GM21381 (cell line): ENCODE measurements at regions not wholly inside any gene's neighbourhood (a gene's known extent, or its start where the extent isn't known, plus 50 kb on each side); places are given as distances from the start of the nearest gene placed in this dataset.

Experiments
- ATAC-seq: cut with Tn5 transposase; IDR thresholded peaks from one replicate; pipeline ENCODE4 v1.9.1; 2021; ENCODE audit warnings: mild to moderate bottlenecking, moderate library complexity; ENCODE audit not compliant: unreplicated experiment

DNA sequence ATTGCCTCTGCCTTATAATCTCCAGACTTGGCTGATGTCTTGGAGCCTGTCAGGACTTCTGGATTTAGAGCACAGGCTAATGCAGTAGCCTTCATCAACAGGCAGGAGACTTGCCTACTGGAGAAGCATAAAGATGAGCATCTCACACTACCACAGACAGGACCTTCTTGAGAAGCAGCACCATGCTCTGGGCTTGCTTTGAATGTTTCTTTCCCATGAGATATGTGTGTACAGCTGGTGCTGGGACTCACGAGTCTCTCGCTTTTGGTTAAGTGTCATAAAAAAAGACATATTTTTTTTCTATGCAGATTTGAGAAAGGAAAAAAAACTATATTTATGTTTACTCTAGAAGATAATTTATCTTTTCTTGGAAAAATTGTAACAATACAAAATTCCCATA lies 671.3 kb downstream of the MRPL39 start:
- ATAC-seq, result no peak

DNA sequence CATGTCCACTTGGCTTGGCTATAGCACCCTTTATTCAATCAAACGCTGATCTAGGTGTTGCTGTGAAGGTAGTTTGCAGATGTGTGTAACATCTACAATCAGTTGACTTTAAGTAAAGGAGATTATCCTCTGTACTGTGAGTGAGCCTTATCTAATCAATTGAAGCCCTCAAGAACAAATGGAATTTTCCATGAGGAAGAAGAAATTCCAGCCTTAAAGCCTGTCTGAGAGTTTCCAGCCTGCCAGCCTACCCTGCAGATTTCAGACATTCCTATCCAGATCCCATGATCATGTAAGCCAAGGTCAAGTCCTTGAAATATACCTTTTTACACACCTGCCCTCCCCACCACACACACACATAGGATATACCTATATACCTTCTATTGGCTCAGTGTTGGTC lies 696.7 kb downstream of the MRPL39 start:
- no peak for ATAC-seq

DNA sequence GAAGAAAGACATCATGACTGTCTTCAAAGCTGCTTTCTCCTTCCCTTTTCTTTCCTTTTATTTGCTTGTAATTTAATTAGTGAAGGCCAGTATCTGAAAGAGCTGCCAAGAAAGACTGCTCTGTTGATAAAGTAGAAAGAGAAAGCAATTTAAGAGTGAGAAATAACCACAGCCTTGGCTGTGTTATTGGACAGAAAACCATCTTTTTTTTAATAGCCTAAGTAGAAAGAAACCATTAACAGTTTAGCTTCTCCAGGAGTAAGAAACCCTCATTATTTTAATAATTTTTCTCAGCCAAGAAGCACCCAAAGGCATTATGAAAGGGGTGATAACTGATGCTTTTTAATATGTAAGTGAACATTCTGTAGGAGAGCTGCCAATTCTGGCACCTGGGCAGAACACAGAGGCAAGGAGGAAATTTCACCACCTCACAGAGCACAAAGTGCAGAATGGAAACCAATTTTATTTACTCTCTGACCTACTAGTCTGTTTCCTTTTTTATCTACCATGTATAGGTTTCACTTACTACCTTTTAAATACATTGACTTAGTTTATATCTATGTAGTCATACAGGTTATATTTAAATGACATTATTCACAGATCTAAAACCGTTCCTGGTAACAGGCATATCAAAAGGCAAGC lies 703.2 kb downstream of the MRPL39 start:
- ATAC-seq, result peak; percentile 74

DNA sequence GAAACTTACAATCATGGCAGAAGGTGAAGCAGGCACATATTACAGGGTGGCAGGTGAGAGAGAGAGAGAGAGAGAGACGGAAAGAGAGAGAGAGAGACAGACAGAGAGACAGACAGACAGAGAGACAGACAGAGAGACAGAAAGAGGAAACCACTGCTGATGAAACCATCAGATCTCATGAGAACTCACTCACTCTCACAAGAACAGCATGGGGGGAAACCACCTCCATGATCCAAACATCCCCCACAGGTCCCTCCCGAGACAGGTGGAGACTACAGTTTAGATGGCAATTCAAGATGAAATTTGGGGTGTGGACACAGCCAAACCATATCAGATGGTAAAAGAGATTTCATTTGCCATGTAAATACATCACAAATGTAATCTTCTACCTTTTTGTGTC lies 708.1 kb downstream of the MRPL39 start:
- ATAC-seq, result no peak

DNA sequence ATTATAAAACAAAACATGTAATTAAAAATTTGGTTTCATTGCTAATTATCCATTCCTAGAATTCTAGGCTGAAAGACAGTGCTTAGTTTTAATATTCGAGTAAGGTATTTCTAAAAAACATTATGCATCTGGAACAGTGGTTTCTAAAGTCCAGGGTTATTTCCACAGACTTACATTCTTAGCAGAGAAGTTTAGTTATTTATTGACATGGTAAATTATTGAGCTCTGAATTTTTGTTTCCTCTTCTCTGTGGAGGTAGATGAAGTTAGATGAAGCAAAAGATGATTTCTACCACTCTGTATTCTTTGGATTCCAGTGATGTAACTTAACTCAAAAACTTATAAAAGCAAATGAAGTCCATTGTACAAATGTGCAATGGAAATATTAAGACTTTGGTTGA lies 709.4 kb downstream of the MRPL39 start:
- peak; percentile 46 for ATAC-seq

DNA sequence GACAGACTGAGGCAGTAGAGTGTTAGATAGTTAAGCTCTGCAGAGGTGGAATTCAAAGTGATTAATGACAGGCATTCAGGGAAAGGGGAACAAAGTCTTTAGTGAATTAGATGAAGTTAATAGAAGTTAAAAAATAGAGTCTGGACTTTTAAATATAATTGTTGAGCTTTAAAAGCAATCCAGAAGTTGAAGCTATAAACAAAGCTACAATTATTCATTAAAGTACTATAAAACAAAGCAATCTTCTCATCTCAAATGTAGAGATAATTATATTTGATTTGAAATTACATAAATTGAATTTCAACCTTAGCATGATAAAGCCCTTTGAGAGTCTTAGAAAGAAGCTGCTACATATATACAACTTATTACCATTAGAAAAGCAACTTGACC lies 710.6 kb downstream of the MRPL39 start:
- no peak for ATAC-seq

DNA sequence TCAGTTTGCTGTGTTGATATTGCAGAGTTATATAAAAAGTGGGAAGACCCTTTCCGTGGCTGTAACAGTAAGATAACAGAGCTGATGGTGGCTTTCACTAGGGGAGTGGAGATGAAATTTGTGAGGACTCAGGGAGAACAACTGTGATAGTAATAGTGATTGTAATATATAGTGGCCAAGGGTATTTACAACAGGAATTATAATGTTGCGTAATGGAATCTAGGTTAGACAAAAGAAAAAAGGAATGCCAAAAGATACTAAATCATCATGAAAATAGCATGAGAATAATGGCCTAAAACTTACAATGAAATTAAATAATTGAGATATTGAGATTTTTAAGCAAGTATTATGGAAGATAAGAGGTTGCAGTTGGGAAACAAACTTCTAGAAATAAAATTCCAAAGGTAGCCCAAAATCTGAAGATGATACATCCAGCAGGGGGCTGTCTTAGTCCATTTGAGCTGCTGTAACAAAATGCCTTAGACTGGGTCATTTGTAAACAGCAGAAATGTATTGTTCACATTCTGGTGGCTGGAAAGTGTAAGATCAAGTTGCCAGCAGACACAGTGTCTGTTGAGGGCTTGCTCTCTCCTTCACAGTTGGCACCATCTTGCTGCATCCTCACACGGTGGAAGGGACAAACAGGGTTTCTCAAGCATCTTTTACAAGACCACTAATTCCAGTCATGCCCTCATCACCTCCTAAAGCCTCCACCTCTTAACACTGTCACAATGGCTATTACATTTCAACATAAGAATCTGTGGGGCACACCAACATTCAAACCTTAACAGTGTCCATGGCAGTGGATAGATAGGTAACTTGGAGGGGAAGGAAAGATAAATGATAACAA lies 711.2 kb downstream of the MRPL39 start:
- peak; percentile 68 for ATAC-seq

DNA sequence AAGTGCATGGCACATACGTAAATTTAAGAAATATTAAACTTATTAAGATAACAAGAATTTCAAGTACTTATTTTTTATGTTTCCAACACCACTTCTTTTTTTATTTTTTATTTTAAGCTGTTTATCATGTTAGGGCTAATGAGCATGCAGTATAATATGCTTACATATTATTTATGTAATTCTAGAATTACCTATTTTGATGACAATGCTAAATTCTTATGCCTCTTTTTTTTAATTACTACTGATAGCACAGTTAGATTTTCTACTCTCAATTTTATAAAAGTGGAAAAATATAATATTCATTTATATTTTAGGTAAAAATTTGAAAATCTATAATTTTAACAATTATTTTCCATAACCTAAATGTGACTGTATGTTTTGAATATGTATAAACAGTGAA lies 713.0 kb downstream of the MRPL39 start:
- ATAC-seq, result no peak

DNA sequence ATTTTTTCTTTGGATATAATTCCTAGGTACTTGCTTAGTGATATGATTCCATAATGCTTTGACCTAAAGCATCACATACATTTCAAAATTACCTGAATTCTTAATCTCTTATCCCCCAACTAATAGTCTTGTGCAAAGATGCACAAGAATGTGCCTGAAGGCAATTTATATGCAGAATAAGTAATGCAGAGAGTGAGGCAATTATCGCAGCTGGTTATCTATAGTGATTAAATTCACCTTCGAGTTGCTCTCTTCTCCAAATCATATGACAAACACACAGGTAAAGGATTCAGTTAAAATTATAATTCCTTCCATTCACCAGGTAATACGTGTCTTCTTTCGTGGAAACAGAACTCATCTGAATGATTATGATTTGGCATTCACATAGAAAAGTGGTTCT lies 717.3 kb downstream of the MRPL39 start:
- no peak for ATAC-seq

DNA sequence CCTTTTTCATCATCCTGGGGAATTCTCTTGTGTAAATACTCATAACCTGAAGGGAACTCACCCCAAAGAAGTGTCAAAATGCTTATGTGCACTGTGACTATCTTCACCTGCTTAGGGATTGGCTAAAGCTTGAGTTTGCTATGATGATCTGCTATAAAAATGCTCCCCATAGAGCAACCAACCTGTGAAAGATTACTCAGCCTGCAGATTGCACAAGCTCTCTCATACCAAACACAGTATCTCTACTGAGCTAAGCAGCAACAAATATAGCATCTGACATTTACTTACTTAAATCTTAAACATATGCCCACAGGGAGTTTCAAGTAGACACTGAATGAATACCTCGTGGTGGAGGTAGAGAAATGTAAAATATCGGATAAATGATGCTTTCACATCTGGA lies 725.8 kb downstream of the MRPL39 start:
- ATAC-seq, result no peak

DNA sequence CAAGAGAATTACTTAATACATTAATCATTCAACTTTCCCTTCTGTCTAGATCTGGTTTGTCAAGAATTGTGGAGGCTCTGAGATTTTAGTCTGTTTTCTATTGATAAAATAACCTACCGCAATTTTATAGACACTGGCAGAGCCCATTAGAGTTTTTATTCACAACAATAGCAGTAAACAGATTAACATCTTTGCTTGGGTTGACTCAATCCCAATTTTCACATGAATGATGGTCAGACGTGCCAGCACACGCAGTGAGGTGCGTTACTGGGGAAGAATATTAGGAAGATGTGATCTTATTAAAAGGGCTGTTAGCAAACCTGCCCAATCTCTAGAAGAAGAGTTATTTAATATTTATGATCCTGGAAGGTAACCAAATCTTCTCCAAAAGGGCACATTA lies 736.6 kb downstream of the MRPL39 start:
- no peak for ATAC-seq

DNA sequence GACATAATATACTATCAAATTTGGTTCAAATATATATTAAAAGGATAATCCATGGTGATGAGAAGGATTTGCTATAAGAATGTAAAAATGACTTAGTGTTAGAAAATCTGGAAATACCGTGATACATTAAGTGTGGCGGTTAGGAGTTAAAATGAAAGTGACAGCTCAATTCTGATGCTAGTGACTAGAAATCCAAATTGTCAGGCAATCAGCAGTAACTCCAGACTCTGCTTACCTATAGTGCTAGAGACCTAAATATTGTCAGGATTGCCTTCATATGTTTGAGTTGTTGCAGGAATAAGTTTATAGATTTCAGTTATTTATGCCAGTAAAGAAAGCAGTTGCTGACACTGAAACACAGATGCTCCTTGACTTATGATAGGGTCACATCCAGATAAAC lies 737.4 kb downstream of the MRPL39 start:
- no peak for ATAC-seq

DNA sequence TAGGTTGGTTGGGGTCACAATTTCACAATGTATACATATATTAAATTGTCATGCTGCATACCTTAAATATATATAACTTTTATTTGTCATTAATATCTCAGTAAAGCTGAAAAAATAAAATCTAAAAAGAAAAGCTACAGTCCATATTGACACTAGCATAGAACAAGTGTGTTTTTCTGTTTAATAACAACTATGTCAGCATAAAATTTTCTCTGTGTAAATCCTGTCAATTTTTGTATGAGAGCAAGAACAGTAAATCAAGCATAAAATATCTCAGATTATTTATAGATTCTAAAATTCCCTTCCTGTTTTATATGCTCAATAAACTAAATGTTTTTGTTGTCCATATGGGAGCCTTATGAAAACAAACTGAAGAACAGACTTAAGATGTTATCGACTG lies 739.2 kb downstream of the MRPL39 start:
- no peak for ATAC-seq

DNA sequence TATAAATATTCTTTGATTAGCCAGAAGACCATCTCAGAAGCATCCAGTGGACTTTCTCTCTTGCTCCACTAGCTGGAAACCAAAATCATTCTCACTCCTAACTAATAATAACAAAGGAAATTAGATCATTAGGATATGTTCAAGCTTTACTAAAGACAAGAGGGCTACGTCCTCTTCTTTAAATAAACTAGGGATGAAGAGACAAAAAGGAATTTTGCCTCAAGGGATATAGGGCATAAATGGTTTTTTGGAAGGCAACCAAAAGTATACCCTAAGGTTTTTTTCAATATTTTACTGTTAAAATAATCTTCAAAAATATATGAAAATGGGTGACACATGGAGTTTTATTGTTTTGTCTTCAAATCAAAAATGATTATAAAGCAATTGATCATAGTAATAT lies 745.8 kb downstream of the MRPL39 start:
- ATAC-seq, result no peak

DNA sequence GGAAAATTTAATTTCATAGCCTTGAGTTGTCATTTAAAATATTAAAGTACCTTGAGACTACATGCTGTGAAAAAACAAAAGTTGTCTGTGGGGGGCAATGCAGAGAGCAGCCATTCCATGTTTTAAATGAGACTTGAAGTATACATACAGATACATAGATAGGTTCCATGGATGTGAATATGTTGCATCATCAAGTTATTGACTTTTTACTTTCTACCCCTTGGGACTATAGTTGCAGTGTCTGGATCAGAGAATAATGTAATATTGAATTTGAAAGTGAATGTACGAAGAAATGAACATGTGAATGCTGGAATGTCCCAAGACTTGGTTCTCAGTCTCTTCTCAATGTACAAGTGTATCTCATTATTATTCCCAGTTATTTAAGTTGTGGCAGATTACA lies 751.0 kb downstream of the MRPL39 start:
- ATAC-seq, result no peak

DNA sequence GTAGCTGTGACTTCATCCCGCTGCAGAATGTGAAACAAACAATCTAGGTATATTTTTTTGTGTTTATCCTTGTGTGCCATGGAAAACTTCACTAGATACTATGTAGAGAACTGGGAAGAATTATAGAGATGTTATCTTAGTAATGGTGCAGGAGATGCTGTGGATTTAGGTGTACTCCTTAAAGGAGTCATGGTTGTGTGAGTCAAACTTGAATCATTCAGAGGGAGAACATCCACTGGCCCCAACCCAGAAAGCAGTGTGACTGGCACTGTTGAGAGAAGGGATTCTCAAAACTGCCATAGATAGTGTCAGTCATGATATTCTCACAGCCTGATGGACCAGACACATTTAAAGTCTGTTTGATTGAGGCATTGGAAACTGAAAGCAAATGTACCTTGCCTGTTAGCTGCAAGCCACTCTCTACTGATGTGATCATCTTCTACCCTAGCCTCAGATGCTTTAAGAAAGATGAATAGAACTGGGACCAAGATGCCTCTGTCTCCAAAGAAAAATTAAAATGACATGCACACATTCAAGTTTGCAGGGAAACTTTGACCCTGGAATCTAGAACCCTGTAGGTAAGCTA lies 754.6 kb downstream of the MRPL39 start:
- no peak for ATAC-seq

DNA sequence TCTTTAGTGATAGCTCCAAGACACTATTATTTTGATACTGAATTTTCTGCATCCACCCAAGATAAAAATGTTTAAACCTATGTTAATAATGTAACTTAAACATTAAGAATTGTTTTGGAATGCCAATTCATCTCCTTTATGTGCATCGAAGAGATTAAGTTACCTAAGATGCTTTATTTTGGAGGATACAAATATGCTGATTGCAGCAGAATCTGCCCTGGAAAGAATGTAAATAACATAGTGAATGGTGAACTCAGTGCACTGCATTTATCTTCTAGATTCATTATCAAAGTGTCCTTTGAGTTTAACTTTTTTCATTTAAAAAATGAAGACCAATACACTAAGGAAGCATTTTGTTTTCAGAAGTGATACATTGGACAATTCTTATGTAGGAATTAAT lies 757.2 kb downstream of the MRPL39 start:
- ATAC-seq, result no peak

DNA sequence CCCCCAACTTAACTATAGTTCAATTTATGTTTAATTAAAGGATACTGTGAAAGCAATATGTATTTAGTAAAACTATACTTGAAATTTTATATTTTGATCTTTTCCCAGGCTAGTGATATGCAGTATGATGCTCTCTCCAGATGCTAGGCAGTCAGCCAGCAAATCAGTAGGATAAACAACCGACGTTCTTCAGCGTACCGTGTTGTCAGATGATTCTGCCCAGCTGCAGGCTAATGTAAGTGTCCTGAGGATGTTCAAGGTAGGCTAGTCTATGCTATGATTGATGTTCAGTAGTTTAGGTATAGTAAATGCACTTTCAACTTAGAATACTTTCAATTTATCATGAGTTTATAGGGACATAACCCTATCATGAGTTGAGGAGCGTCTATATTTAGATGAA lies 762.6 kb downstream of the MRPL39 start:
- no peak for ATAC-seq

DNA sequence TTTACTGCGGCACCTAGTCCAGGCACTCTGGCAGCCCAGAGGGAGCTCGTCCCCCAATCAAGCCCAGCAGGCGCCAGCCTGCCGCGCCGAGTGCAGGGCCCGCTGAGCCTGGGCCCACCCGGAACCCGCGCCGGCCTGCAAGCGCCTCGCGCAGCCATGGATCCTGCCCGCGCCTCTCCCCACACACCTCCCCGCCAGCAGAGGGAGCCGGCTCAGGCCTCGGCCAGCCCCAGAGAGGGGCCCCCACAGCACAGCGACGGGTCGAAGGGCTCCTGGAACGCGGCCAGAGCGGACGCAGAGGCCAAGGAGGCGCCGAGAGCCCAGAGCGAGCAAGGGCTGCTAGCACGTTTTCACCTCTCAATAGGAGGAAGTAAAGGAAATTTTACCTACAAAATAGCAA lies 767.0 kb downstream of the MRPL39 start:
- ATAC-seq, result no peak

DNA sequence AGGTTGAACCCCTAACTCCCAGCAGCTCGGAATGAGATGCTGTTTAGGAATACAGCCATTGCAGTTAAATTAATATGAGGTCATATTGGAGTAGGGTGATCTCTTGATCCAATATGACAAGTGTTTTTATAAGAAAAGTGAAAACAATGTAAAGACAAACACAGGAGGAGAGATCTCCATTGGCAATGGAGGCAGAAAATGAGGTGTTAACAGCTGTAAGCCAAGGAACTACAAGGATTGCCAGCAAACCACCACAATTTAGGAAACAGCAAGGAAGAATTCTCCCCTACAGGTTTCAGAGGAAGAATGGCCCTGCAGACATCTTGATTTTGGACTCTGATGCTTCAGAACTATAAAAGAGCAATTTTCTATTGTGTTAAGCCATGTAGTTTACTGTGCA lies 774.3 kb downstream of the MRPL39 start:
- ATAC-seq, result no peak

DNA sequence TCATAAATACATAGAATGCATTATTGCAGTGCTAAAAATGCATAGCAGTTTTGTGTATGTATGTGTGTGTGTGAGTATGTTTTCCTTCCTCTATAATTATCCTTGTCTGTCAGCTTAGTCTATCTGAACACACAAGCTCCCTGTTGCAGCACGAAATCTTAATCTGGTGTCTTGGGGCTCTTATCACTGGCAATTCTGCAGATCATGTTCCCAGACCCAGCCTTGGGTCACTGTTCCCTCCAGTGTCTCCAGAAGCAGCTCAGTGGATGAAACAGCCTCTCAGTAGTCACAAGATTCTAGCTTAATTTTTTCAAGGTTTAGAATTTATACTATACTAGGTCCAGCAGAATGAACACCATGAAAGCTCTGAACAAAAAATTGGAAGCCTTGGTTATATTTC lies 777.9 kb downstream of the MRPL39 start:
- no peak for ATAC-seq

DNA sequence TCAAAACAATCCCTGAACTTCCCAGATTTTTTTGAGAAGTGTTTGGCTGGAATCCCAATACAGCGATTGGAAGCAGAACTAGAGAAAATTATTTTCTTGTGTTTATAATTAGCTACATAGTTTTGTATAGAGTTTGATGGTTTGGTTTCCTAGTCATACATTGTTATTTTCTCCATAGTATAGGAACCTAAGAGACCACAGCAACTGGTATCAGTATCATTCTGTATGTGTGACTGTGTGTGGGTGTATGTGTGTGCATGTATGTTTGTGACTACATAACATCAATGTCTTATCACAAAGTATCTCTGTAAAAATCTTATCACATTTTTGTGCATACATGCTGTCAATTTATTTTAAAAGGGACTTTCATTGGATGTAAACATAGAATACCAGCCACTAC lies 780.5 kb downstream of the MRPL39 start:
- ATAC-seq, result no peak
